ENCODE measurements at regions not wholly inside any gene's neighbourhood (a gene's known extent, or its start where the extent isn't known, plus 50 kb on each side); places are given as distances from the start of the nearest gene placed in this dataset.

GRCh38 chr4:174141876-174142275, 141.6 kb downstream of the FBXO8 start:
- no peak for TF ChIP-seq CTCF (IDR thresholded peaks at IDR 0.05)
- TF ChIP-seq ZFX (IDR thresholded peaks at IDR 0.05; ENCODE audit: borderline replicate concordance) = no peak

Measured in 22Rv1 (cell line).